ENCODE measurements at regions not wholly inside any gene's neighbourhood (a gene's known extent, or its start where the extent isn't known, plus 50 kb on each side); places are given as distances from the start of the nearest gene placed in this dataset.
"Not testable (repeated sequence)": the region's sequence is repeated elsewhere in the genome, so short reads cannot be mapped to it uniquely, and the experiment has no call there.

GRCh38 chr2:91575701-91576100 lies 2884.2 kb downstream of the RPIA start:
- ATAC-seq; H3K27me3 ChIP-seq (ENCODE audit: low read depth); H3K36me3 ChIP-seq; DNase-seq; intact Hi-C loops (cut with DNase I); H3K4me3 ChIP-seq; H3K27ac ChIP-seq; H3K9me3 ChIP-seq; H3K4me1 ChIP-seq: not testable (repeated sequence)

- H3K36me3 ChIP-seq; H3K9me3 ChIP-seq; H3K4me1 ChIP-seq; H3K27me3 ChIP-seq (ENCODE audit: low read depth); ATAC-seq; intact Hi-C loops (cut with DNase I); DNase-seq; H3K27ac ChIP-seq; H3K4me3 ChIP-seq: not testable (repeated sequence)
These were observed 2885.9 kb downstream of the RPIA start for GRCh38 chr2:91577406-91577805.

- DNase-seq; H3K27ac ChIP-seq; intact Hi-C loops (cut with DNase I); H3K9me3 ChIP-seq; H3K27me3 ChIP-seq (ENCODE audit: low read depth); ATAC-seq; H3K4me3 ChIP-seq; H3K36me3 ChIP-seq; H3K4me1 ChIP-seq: not testable (repeated sequence)
These were observed 2887.2 kb downstream of the RPIA start for GRCh38 chr2:91578678-91579077.

- DNase-seq; H3K27me3 ChIP-seq (ENCODE audit: low read depth); ATAC-seq; H3K9me3 ChIP-seq; H3K4me1 ChIP-seq; H3K36me3 ChIP-seq; H3K27ac ChIP-seq; intact Hi-C loops (cut with DNase I); H3K4me3 ChIP-seq: not testable (repeated sequence)
These were observed 2888.1 kb downstream of the RPIA start for GRCh38 chr2:91579555-91579954.

GRCh38 chr2:91580043-91580442 lies 2888.6 kb downstream of the RPIA start:
- H3K4me3 ChIP-seq; H3K27ac ChIP-seq; H3K36me3 ChIP-seq; H3K9me3 ChIP-seq; ATAC-seq; H3K4me1 ChIP-seq; DNase-seq; intact Hi-C loops (cut with DNase I); H3K27me3 ChIP-seq (ENCODE audit: low read depth): not testable (repeated sequence)

GRCh38 chr2:91587098-91587497 lies 2895.6 kb downstream of the RPIA start:
- ATAC-seq; H3K27ac ChIP-seq; H3K9me3 ChIP-seq; intact Hi-C loops (cut with DNase I); DNase-seq; H3K4me1 ChIP-seq; H3K36me3 ChIP-seq; H3K4me3 ChIP-seq: not testable (repeated sequence)
- H3K27me3 ChIP-seq (ENCODE audit: low read depth) = peaks cover 13% of the 10 kb centered on the region

- H3K9me3 ChIP-seq; H3K27ac ChIP-seq; H3K4me1 ChIP-seq; H3K36me3 ChIP-seq; H3K4me3 ChIP-seq; ATAC-seq; DNase-seq; intact Hi-C loops (cut with DNase I): not testable (repeated sequence)
- peaks cover 13% of the 10 kb centered on the region for H3K27me3 ChIP-seq (ENCODE audit: low read depth)
These were observed 2896.5 kb downstream of the RPIA start for GRCh38 chr2:91587908-91588535.

GRCh38 chr2:91588782-91589223 lies 2897.3 kb downstream of the RPIA start:
- intact Hi-C loops (cut with DNase I); ATAC-seq: not testable (repeated sequence)

GRCh38 chr2:91589454-91590328 lies 2898.2 kb downstream of the RPIA start:
- H3K9me3 ChIP-seq; ATAC-seq; H3K27ac ChIP-seq; H3K4me1 ChIP-seq; H3K4me3 ChIP-seq; DNase-seq; H3K36me3 ChIP-seq; intact Hi-C loops (cut with DNase I): not testable (repeated sequence)
- H3K27me3 ChIP-seq (ENCODE audit: low read depth) = peaks cover 13% of the 10 kb centered on the region

More at GRCh38 chr2:91588782-91589223, 2897.3 kb downstream of the RPIA start:
- H3K9me3 ChIP-seq, H3K4me3 ChIP-seq, H3K27ac ChIP-seq, H3K36me3 ChIP-seq, DNase-seq, H3K4me1 ChIP-seq: not testable (repeated sequence)
- peaks cover 13% of the 10 kb centered on the region for H3K27me3 ChIP-seq (ENCODE audit: low read depth)

GRCh38 chr2:91590381-91590780 lies 2898.9 kb downstream of the RPIA start:
- H3K4me3 ChIP-seq; H3K36me3 ChIP-seq; H3K9me3 ChIP-seq; ATAC-seq; H3K4me1 ChIP-seq; intact Hi-C loops (cut with DNase I); DNase-seq; H3K27ac ChIP-seq: not testable (repeated sequence)
- H3K27me3 ChIP-seq (ENCODE audit: low read depth) = peaks cover 13% of the 10 kb centered on the region

- peaks cover 13% of the 10 kb centered on the region for H3K27me3 ChIP-seq (ENCODE audit: low read depth)
- H3K4me3 ChIP-seq; H3K9me3 ChIP-seq; H3K4me1 ChIP-seq; DNase-seq; ATAC-seq; intact Hi-C loops (cut with DNase I); H3K36me3 ChIP-seq; H3K27ac ChIP-seq: not testable (repeated sequence)
These were observed 2899.6 kb downstream of the RPIA start for GRCh38 chr2:91591066-91591465.

GRCh38 chr2:91597436-91597835 lies 2906.0 kb downstream of the RPIA start:
- ATAC-seq; DNase-seq; H3K27me3 ChIP-seq (ENCODE audit: low read depth); H3K27ac ChIP-seq; intact Hi-C loops (cut with DNase I); H3K9me3 ChIP-seq; H3K4me3 ChIP-seq; H3K36me3 ChIP-seq; H3K4me1 ChIP-seq: not testable (repeated sequence)

GRCh38 chr2:91598519-91598918 lies 2907.0 kb downstream of the RPIA start:
- H3K9me3 ChIP-seq; DNase-seq; H3K4me1 ChIP-seq; H3K36me3 ChIP-seq; H3K27me3 ChIP-seq (ENCODE audit: low read depth); H3K27ac ChIP-seq; ATAC-seq; intact Hi-C loops (cut with DNase I); H3K4me3 ChIP-seq: not testable (repeated sequence)

GRCh38 chr2:91599000-91599399 lies 2907.5 kb downstream of the RPIA start:
- H3K9me3 ChIP-seq = not testable (repeated sequence)

More at GRCh38 chr2:91599000-91599399, 2907.5 kb downstream of the RPIA start:
- H3K27ac ChIP-seq; H3K36me3 ChIP-seq; ATAC-seq; intact Hi-C loops (cut with DNase I); DNase-seq; H3K27me3 ChIP-seq (ENCODE audit: low read depth); H3K4me3 ChIP-seq; H3K4me1 ChIP-seq: not testable (repeated sequence)
